HepG2 (cell line): ENCODE measurements at regions not wholly inside any gene's neighbourhood (a gene's known extent, or its start where the extent isn't known, plus 50 kb on each side); places are given as distances from the start of the nearest gene placed in this dataset.

Experiments
- ATAC-seq: fragments of 200-7000 bp; cut with Tn5 transposase; 3 replicates; pipeline ENCODE4 v1.9.1; 2020; ENCODE audit warnings: mild to moderate bottlenecking, moderate library complexity
- BruUV-seq: library from RNA; stranded (reverse); fragments of 400-500 nt; replicated peaks from 2 replicates; lab custom pipeline; 2021; lab: Mats Ljungman, UMichigan
- CTCF ChIA-PET: fragments of 300-600 bp; formaldehyde crosslinking; extraction: SDS; loops from one replicate; lab custom pipeline; 2021; ENCODE audit warnings: low total read pairs, inconsistent platforms, low intra/inter-chr PET ratio; lab: Yijun Ruan, JAX
- POLR2A ChIA-PET: fragments of 350-600 bp; sonication (Branson Sonifier 250); formaldehyde crosslinking; loops from one replicate; lab custom pipeline; 2020; ENCODE audit warnings: antibody characterized with exemption, inconsistent platforms; lab: Yijun Ruan, JAX
- DNase-seq: peaks from one replicate; pipeline ENCODE4 v3.0.0-alpha.2; 2015; ENCODE audit warnings: low spot score
- FAIRE-seq: peaks from 3 replicates; lab custom pipeline; 2011; peaks lifted over from hg19 to GRCh38; lab: Jason Lieb, UNC
- H2AFZ ChIP-seq: one replicate; pipeline ENCODE4 v1.6.1; 2011; ENCODE audit warnings: low read length, inconsistent platforms
- H3K27ac ChIP-seq: fragments of 300-600 bp; 3 replicates; pipeline ENCODE4 v1.8.0; 2011; ENCODE audit warnings: mixed run types, mild to moderate bottlenecking, mixed read lengths, low read length, inconsistent platforms; ENCODE audit not compliant: insufficient read depth; ENCODE audit errors: extremely low read length
- H3K27me3 ChIP-seq, 2 experiments: fragments of 200-600 bp in 1 of 2; 2 replicates in 1 of 2; 3 replicates in 1 of 2; pipeline versions ENCODE4 v1.6.0 to v1.8.0; 2011; ENCODE audit warnings: low read length in 2 of 2, mild to moderate bottlenecking in 2 of 2, moderate library complexity in 2 of 2, inconsistent platforms in 1 of 2; ENCODE audit not compliant: insufficient read depth in 2 of 2, control insufficient read depth in 1 of 2
- H3K36me3 ChIP-seq, 2 experiments: fragments of 200-600 bp in 1 of 2; replicated peaks in 1 of 2; 2 replicates in 1 of 2; 3 replicates in 1 of 2; pipeline versions ENCODE4 v1.5.1 to v1.8.0; 2011; ENCODE audit warnings: low read length in 2 of 2, inconsistent platforms in 1 of 2; ENCODE audit not compliant: insufficient read depth in 2 of 2, control insufficient read depth in 1 of 2
- H3K4me1 ChIP-seq: 2 replicates; pipeline ENCODE4 v1.5.1; 2012; ENCODE audit warnings: low read length, inconsistent platforms; ENCODE audit not compliant: insufficient read depth
- H3K4me2 ChIP-seq: 2 replicates; pipeline ENCODE4 v1.6.0; 2011; ENCODE audit warnings: low read depth, low read length, inconsistent platforms
- H3K4me3 ChIP-seq, 3 experiments: fragments of 200-600 bp in 1 of 3; sonication (generic), shearing (Covaris generic) in 1 of 3; replicated peaks in 1 of 3; 2 replicates each; pipeline ENCODE4 v1.5.1; 2011 to 2016; ENCODE audit warnings: low read length in 3 of 3, inconsistent platforms in 2 of 3, low read depth in 2 of 3, mild to moderate bottlenecking in 2 of 3, control low read depth in 1 of 3, mixed read lengths in 1 of 3; ENCODE audit not compliant: insufficient read depth in 1 of 3
- H3K79me2 ChIP-seq: one replicate; pipeline ENCODE4 v1.6.1; 2011; ENCODE audit warnings: low read length, inconsistent platforms; ENCODE audit not compliant: insufficient read depth
- H3K9ac ChIP-seq: 2 replicates; pipeline ENCODE4 v1.6.0; 2011; ENCODE audit warnings: mild to moderate bottlenecking, low read depth, low read length, inconsistent platforms; ENCODE audit not compliant: insufficient read depth
- H3K9me3 ChIP-seq: 2 replicates; pipeline ENCODE4 v1.5.1; 2012; ENCODE audit warnings: mild to moderate bottlenecking, low read length
- H4K20me1 ChIP-seq: 2 replicates; pipeline ENCODE4 v1.6.0; 2011; ENCODE audit warnings: inconsistent platforms, mild to moderate bottlenecking, low read length, moderate library complexity; ENCODE audit not compliant: insufficient read depth
- AGO1 ChIP-seq: fragments of 200-400 bp; formaldehyde crosslinking; IDR thresholded peaks from 2 replicates; pipeline ENCODE4 v1.6.1; 2017; ENCODE audit warnings: mild to moderate bottlenecking, low read depth, low read length, moderate library complexity; ENCODE audit not compliant: poor library complexity, severe bottlenecking
- ATRX ChIP-seq: sonication (generic); formaldehyde crosslinking; IDR thresholded peaks from 2 replicates; pipeline ENCODE4 v1.4.0; 2020; ENCODE audit warnings: missing genetic modification reagents, borderline replicate concordance
- GABPB1 ChIP-seq: IDR thresholded peaks from 2 replicates; pipeline ENCODE4 v1.6.1; 2016; ENCODE audit warnings: mild to moderate bottlenecking, missing genetic modification reagents, moderate library complexity, missing compliant biosample characterization
- GRHL1 ChIP-seq: sonication (generic); formaldehyde crosslinking; conservative IDR thresholded peaks from 2 replicates; pipeline ENCODE4 v1.8.0; 2022; ENCODE audit warnings: missing genetic modification reagents
- NR3C1 ChIP-seq: sonication (generic); formaldehyde crosslinking; IDR thresholded peaks from 2 replicates; pipeline ENCODE4 v1.4.0; 2020; ENCODE audit warnings: missing genetic modification reagents
- PCBP2 ChIP-seq: fragments of 200-400 bp; formaldehyde crosslinking; optimal IDR thresholded peaks from 2 replicates; pipeline ENCODE3; 2018; ENCODE audit warnings: low read length, low read depth; ENCODE audit not compliant: poor library complexity, severe bottlenecking
- REL ChIP-seq: sonication (generic); formaldehyde crosslinking; conservative IDR thresholded peaks from 2 replicates; pipeline ENCODE4 v1.8.0; 2022; ENCODE audit warnings: mild to moderate bottlenecking, missing genetic modification reagents, moderate library complexity
- REPIN1 ChIP-seq: sonication (generic); formaldehyde crosslinking; IDR thresholded peaks from 2 replicates; pipeline ENCODE4 v1.8.0; 2022; ENCODE audit warnings: missing genetic modification reagents, low read depth, mild to moderate bottlenecking, borderline replicate concordance
- SIN3A ChIP-seq: IDR thresholded peaks from 2 replicates; pipeline ENCODE4 v1.6.1; 2011; ENCODE audit warnings: low read depth, mild to moderate bottlenecking, control low read depth, low read length, borderline replicate concordance
- TEF ChIP-seq: sonication (generic); formaldehyde crosslinking; IDR thresholded peaks from 2 replicates; pipeline ENCODE4 v1.5.0; 2020; ENCODE audit warnings: missing genetic modification reagents
- WGBS: methylation state at CpG from one replicate; pipeline ENCODE4 v1.1.6; 2017; ENCODE audit warnings: low lambda C conversion rate; 5-methylcytosine and 5-hydroxymethylcytosine counted together
- in situ Hi-C: cut with HindIII; loops from 2 replicates; pipeline ENCODE4 v1.10.0; 2017; ENCODE audit warnings: low pct_unique_long_range_greater_than_20kb; ENCODE audit not compliant: extremely low pct_ligation_motif_present
- intact Hi-C: fragments of 100-400 bp; cut with micrococcal nuclease; formaldehyde crosslinking; loops from one replicate; pipeline ENCODE4 v1.10.0; 2022; ENCODE audit not compliant: unreplicated experiment

GRCh38 chr7:120207037-120207436, 65.9 kb upstream of the KCND2 start:
- DNase-seq, result no peak
- intact Hi-C loops (no loop called here), in situ Hi-C loops (no loop called here)
- Histone ChIP-seq H3K79me2 (no peaks in the 10 kb centered on the region), H2AFZ (no peak overlapping the region), H4K20me1 (no peaks in the 10 kb centered on the region), H3K27ac (no peak overlapping the region), H3K9ac (no peak overlapping the region), H3K36me3 (no peaks in the 10 kb centered on the region), H3K9me3 (no peaks in the 10 kb centered on the region), H3K4me2 (no peak overlapping the region), H3K4me1 (no peaks in the 10 kb centered on the region), H3K27me3 (no peaks in the 10 kb centered on the region), H3K4me3 (no peak overlapping the region)
- WGBS, result 5% methylated on average over 3 of the region's 3 CpGs
- TF ChIP-seq GRHL1 (no peak), AGO1 (no peak), TEF (CRISPR knock-in tag) (no peak), PCBP2 (no peak), REL (CRISPR knock-in tag) (no peak), GABPB1 (no peak), REPIN1 (no peak), NR3C1 (CRISPR knock-in tag) (no peak), ATRX (CRISPR knock-in tag) (no peak), SIN3A (no peak)
- POLR2A ChIA-PET, result no interaction called here
- no peak for ATAC-seq
- no TSS peak for BruUV-seq
- CTCF ChIA-PET, result no interaction called here
- FAIRE-seq, result no peak
